GM13976 (cell line): ENCODE measurements at regions not wholly inside any gene's neighbourhood (a gene's known extent, or its start where the extent isn't known, plus 50 kb on each side); places are given as distances from the start of the nearest gene placed in this dataset.

ENCODE experiments used
- DNase-seq: peaks from one replicate; pipeline ENCODE4 v3.0.0; 2012; ENCODE audit warnings: low spot score
- CTCF ChIP-seq: IDR thresholded peaks from 2 replicates; pipeline ENCODE4 v1.5.1; 2012; ENCODE audit warnings: borderline replicate concordance, mild to moderate bottlenecking; ENCODE audit not compliant: insufficient read depth; ENCODE audit errors: extremely low read depth, missing control alignments, control extremely low read depth
- in situ Hi-C: fragments of 300-500 bp; cut with MboI; formaldehyde crosslinking; loops from one replicate; pipeline ENCODE4 v1.12.0; 2022; ENCODE audit warnings: low sequenced_read_pairs, mixed read lengths, inconsistent platforms; ENCODE audit not compliant: unreplicated experiment

- in situ Hi-C loops: no loop called here
- no peak for DNase-seq
- no peak for TF ChIP-seq CTCF
Measured at GRCh38 chr5:23025629-23026233, 172.6 kb upstream of the CDH12 start.

GRCh38 chr5:23024470-23024869, 171.3 kb upstream of the CDH12 start:
- DNase-seq: no peak

GRCh38 chr5:23014825-23015224, 161.7 kb upstream of the CDH12 start:
- no peak for DNase-seq
- TF ChIP-seq CTCF: no peak
- in situ Hi-C loops: no loop called here

More at GRCh38 chr5:23024470-23024869, 171.3 kb upstream of the CDH12 start:
- in situ Hi-C loops: no loop called here
- no peak for TF ChIP-seq CTCF

GRCh38 chr5:23014266-23014665, 161.1 kb upstream of the CDH12 start:
- no peak for DNase-seq
- TF ChIP-seq CTCF: no peak
- in situ Hi-C loops: no loop called here

GRCh38 chr5:23013395-23013998, 160.4 kb upstream of the CDH12 start:
- DNase-seq: no peak
- TF ChIP-seq CTCF: no peak
- in situ Hi-C loops: no loop called here

- no peak for TF ChIP-seq CTCF
- in situ Hi-C loops: no loop called here
- DNase-seq: peak; percentile 15
Measured at GRCh38 chr5:23012842-23013241, 159.7 kb upstream of the CDH12 start.
